HepG2 (cell line): ENCODE measurements at regions not wholly inside any gene's neighbourhood (a gene's known extent, or its start where the extent isn't known, plus 50 kb on each side); places are given as distances from the start of the nearest gene placed in this dataset.

ENCODE experiments used
- CTCF ChIP-seq: sonication (generic); formaldehyde crosslinking; IDR thresholded peaks from 2 replicates; pipeline ENCODE4 v1.5.0; 2020; ENCODE audit warnings: mild to moderate bottlenecking, missing genetic modification reagents, moderate library complexity
- HMG20A ChIP-seq: IDR thresholded peaks from 2 replicates; pipeline ENCODE4 v1.6.1; 2016; ENCODE audit warnings: borderline replicate concordance
- IKZF5 ChIP-seq: IDR thresholded peaks from 2 replicates; pipeline ENCODE4 v1.6.1; 2018; ENCODE audit warnings: missing genetic modification reagents, mild to moderate bottlenecking, missing compliant biosample characterization
- JUNB ChIP-seq: sonication (generic); formaldehyde crosslinking; IDR thresholded peaks from 2 replicates; pipeline ENCODE4 v1.8.0; 2022; ENCODE audit warnings: missing genetic modification reagents, mild to moderate bottlenecking, borderline replicate concordance
- MAZ ChIP-seq, 2 experiments: sonication (generic) in 1 of 2; formaldehyde crosslinking in 1 of 2; IDR thresholded peaks; 2 replicates each; pipeline versions ENCODE4 v1.5.0 to v1.6.1; 2012 to 2020; ENCODE audit warnings: low read depth in 2 of 2, mild to moderate bottlenecking in 2 of 2, borderline replicate concordance in 1 of 2, improper control_type of control experiment in 1 of 2, low read length in 1 of 2, missing genetic modification reagents in 1 of 2, moderate library complexity in 1 of 2
- SMC3 ChIP-seq: IDR thresholded peaks from 2 replicates; pipeline ENCODE4 v1.6.1; 2011; ENCODE audit warnings: low read length, improper control_type of control experiment
- TP53 ChIP-seq: sonication (generic); formaldehyde crosslinking; conservative IDR thresholded peaks from 2 replicates; pipeline ENCODE4 v1.4.0; 2020; ENCODE audit warnings: missing genetic modification reagents
- ZNF431 ChIP-seq: sonication (generic); formaldehyde crosslinking; IDR thresholded peaks from 2 replicates; pipeline ENCODE4 v1.9.0; 2022; ENCODE audit warnings: missing genetic modification reagents, low read depth, mild to moderate bottlenecking, borderline replicate concordance
- ZNF792 ChIP-seq: IDR thresholded peaks from 2 replicates; pipeline ENCODE4 v1.6.1; 2016

- no peak for TF ChIP-seq TP53 (CRISPR knock-in tag)
- TF ChIP-seq CTCF: no peak
- no peak for TF ChIP-seq ZNF431 (CRISPR knock-in tag)
- TF ChIP-seq MAZ (IDR thresholded peaks at IDR 0.05; ENCODE audit: borderline replicate concordance, low read depth, low read length): no peak
- TF ChIP-seq MAZ (CRISPR knock-in tag; IDR thresholded peaks at IDR 0.05; ENCODE audit: low read depth): no peak
- TF ChIP-seq HMG20A: no peak
- TF ChIP-seq ZNF792: no peak
- no peak for TF ChIP-seq JUNB (CRISPR knock-in tag)
- no peak for TF ChIP-seq IKZF5 (CRISPR knock-in tag)
- TF ChIP-seq SMC3: no peak
Observed at GRCh38 chr17:13181683-13182082, 163.9 kb upstream of the ELAC2 start.
